Transverse colon (tissue), 4 donors: ENCODE measurements at regions not wholly inside any gene's neighbourhood (a gene's known extent, or its start where the extent isn't known, plus 50 kb on each side); places are given as distances from the start of the nearest gene placed in this dataset.

Experiments
- EP300 ChIP-seq: sonication (generic); formaldehyde crosslinking; IDR thresholded peaks from one replicate; pipeline ENCODE4 v1.6.1; 2017; ENCODE audit warnings: antibody characterized with exemption, low read depth
- POLR2A ChIP-seq: fragments of 450-650 bp; IDR thresholded peaks from one replicate; pipeline ENCODE4 v1.6.1; 2016; ENCODE audit warnings: antibody characterized with exemption, mild to moderate bottlenecking, moderate library complexity
- POLR2AphosphoS5 ChIP-seq, 3 donors: sonication (generic); formaldehyde crosslinking; IDR thresholded peaks; one replicate each; pipeline ENCODE4 v1.6.1; 2016; ENCODE audit warnings: antibody characterized with exemption in 3 of 3
- TF ChIP-seq, protein P1 (sequence below), 5 experiments: fragments of 200-600 bp in 3 of 5; fragments of 450-650 bp in 2 of 5; sonication (generic) in 3 of 5; IDR thresholded peaks; 1 replicate in 2 of 5; 2 replicates in 3 of 5; pipeline ENCODE4 v1.5.1; 2016 to 2017; ENCODE audit warnings: antibody characterized with exemption in 5 of 5, inconsistent platforms in 3 of 5, mild to moderate bottlenecking in 2 of 5, moderate library complexity in 1 of 5

DNA sequence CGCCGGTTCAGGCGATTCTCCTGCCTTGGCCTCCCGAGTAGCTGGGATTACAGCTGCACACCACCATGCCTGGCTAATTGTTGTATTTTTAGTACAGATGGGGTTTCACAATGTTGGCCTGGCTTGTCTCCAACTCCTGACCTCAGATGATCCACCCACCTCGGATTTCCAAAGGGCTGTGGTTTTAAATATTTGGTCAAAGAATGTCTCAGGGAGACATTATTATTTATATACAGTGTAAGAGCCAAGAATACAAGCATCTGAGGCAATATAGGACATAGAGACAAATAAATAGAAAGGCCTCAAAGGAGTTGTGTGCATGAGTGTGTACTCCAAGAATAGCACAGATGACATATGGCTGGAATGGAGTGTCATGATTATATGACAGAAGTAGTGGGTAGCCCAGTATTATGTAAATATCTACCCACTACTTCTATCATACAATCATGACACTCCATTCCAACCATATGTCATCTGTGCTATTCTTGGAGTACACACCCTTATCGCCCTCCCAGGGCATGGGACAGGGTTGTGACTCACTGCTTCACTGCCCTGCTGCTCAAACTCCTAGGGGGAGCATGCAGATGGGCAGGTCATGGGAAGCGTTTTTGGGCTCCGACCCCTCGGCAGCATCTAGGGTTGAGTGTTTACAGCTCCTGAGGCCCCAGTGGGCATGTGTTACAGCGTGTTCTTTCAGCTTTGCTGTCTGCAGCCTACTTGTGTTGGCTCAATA is 1649.8 kb upstream of the PCDH10 start:
- TF ChIP-seq, protein P1, sequence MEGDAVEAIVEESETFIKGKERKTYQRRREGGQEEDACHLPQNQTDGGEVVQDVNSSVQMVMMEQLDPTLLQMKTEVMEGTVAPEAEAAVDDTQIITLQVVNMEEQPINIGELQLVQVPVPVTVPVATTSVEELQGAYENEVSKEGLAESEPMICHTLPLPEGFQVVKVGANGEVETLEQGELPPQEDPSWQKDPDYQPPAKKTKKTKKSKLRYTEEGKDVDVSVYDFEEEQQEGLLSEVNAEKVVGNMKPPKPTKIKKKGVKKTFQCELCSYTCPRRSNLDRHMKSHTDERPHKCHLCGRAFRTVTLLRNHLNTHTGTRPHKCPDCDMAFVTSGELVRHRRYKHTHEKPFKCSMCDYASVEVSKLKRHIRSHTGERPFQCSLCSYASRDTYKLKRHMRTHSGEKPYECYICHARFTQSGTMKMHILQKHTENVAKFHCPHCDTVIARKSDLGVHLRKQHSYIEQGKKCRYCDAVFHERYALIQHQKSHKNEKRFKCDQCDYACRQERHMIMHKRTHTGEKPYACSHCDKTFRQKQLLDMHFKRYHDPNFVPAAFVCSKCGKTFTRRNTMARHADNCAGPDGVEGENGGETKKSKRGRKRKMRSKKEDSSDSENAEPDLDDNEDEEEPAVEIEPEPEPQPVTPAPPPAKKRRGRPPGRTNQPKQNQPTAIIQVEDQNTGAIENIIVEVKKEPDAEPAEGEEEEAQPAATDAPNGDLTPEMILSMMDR (IDR thresholded peaks at IDR 0.05), result no peak
- TF ChIP-seq POLR2A (no peak), EP300 (no peak), POLR2AphosphoS5 (IDR thresholded peaks at IDR 0.05) (no peak)
